HepG2 (cell line): ENCODE measurements at regions not wholly inside any gene's neighbourhood (a gene's known extent, or its start where the extent isn't known, plus 50 kb on each side); places are given as distances from the start of the nearest gene placed in this dataset.

Experiments
- ATAC-seq: fragments of 200-7000 bp; cut with Tn5 transposase; 3 replicates; pipeline ENCODE4 v1.9.1; 2020; ENCODE audit warnings: mild to moderate bottlenecking, moderate library complexity
- BruUV-seq: library from RNA; stranded (reverse); fragments of 400-500 nt; replicated peaks from 2 replicates; lab custom pipeline; 2021; lab: Mats Ljungman, UMichigan
- CTCF ChIA-PET: fragments of 300-600 bp; formaldehyde crosslinking; extraction: SDS; loops from one replicate; lab custom pipeline; 2021; ENCODE audit warnings: low total read pairs, inconsistent platforms, low intra/inter-chr PET ratio; lab: Yijun Ruan, JAX
- POLR2A ChIA-PET: fragments of 350-600 bp; sonication (Branson Sonifier 250); formaldehyde crosslinking; loops from one replicate; lab custom pipeline; 2020; ENCODE audit warnings: antibody characterized with exemption, inconsistent platforms; lab: Yijun Ruan, JAX
- DNase-seq: peaks from one replicate; pipeline ENCODE4 v3.0.0-alpha.2; 2015; ENCODE audit warnings: low spot score
- FAIRE-seq: peaks from 3 replicates; lab custom pipeline; 2011; peaks lifted over from hg19 to GRCh38; lab: Jason Lieb, UNC
- H2AFZ ChIP-seq: one replicate; pipeline ENCODE4 v1.6.1; 2011; ENCODE audit warnings: low read length, inconsistent platforms
- H3K27ac ChIP-seq: fragments of 300-600 bp; 3 replicates; pipeline ENCODE4 v1.8.0; 2011; ENCODE audit warnings: mixed run types, mild to moderate bottlenecking, mixed read lengths, low read length, inconsistent platforms; ENCODE audit not compliant: insufficient read depth; ENCODE audit errors: extremely low read length
- H3K27me3 ChIP-seq, 2 experiments: fragments of 200-600 bp in 1 of 2; 2 replicates in 1 of 2; 3 replicates in 1 of 2; pipeline versions ENCODE4 v1.6.0 to v1.8.0; 2011; ENCODE audit warnings: low read length in 2 of 2, mild to moderate bottlenecking in 2 of 2, moderate library complexity in 2 of 2, inconsistent platforms in 1 of 2; ENCODE audit not compliant: insufficient read depth in 2 of 2, control insufficient read depth in 1 of 2
- H3K36me3 ChIP-seq, 2 experiments: fragments of 200-600 bp in 1 of 2; replicated peaks in 1 of 2; 2 replicates in 1 of 2; 3 replicates in 1 of 2; pipeline versions ENCODE4 v1.5.1 to v1.8.0; 2011; ENCODE audit warnings: low read length in 2 of 2, inconsistent platforms in 1 of 2; ENCODE audit not compliant: insufficient read depth in 2 of 2, control insufficient read depth in 1 of 2
- H3K4me1 ChIP-seq: 2 replicates; pipeline ENCODE4 v1.5.1; 2012; ENCODE audit warnings: low read length, inconsistent platforms; ENCODE audit not compliant: insufficient read depth
- H3K4me2 ChIP-seq: 2 replicates; pipeline ENCODE4 v1.6.0; 2011; ENCODE audit warnings: low read depth, low read length, inconsistent platforms
- H3K4me3 ChIP-seq, 3 experiments: fragments of 200-600 bp in 1 of 3; sonication (generic), shearing (Covaris generic) in 1 of 3; replicated peaks in 1 of 3; 2 replicates each; pipeline ENCODE4 v1.5.1; 2011 to 2016; ENCODE audit warnings: low read length in 3 of 3, inconsistent platforms in 2 of 3, low read depth in 2 of 3, mild to moderate bottlenecking in 2 of 3, control low read depth in 1 of 3, mixed read lengths in 1 of 3; ENCODE audit not compliant: insufficient read depth in 1 of 3
- H3K79me2 ChIP-seq: one replicate; pipeline ENCODE4 v1.6.1; 2011; ENCODE audit warnings: low read length, inconsistent platforms; ENCODE audit not compliant: insufficient read depth
- H3K9ac ChIP-seq: 2 replicates; pipeline ENCODE4 v1.6.0; 2011; ENCODE audit warnings: mild to moderate bottlenecking, low read depth, low read length, inconsistent platforms; ENCODE audit not compliant: insufficient read depth
- H3K9me3 ChIP-seq: 2 replicates; pipeline ENCODE4 v1.5.1; 2012; ENCODE audit warnings: mild to moderate bottlenecking, low read length
- H4K20me1 ChIP-seq: 2 replicates; pipeline ENCODE4 v1.6.0; 2011; ENCODE audit warnings: inconsistent platforms, mild to moderate bottlenecking, low read length, moderate library complexity; ENCODE audit not compliant: insufficient read depth
- ATF1 ChIP-seq: IDR thresholded peaks from 2 replicates; pipeline ENCODE4 v1.6.1; 2016; ENCODE audit warnings: mild to moderate bottlenecking, control low read depth
- CBX5 ChIP-seq: sonication (generic); formaldehyde crosslinking; IDR thresholded peaks from 2 replicates; pipeline ENCODE4 v1.4.0; 2020; ENCODE audit warnings: missing genetic modification reagents, borderline replicate concordance
- ETV5 ChIP-seq: IDR thresholded peaks from 2 replicates; pipeline ENCODE4 v1.6.1; 2018; ENCODE audit warnings: missing biosample characterization, missing genetic modification reagents, inconsistent platforms, borderline replicate concordance
- FUBP1 ChIP-seq: sonication (generic); formaldehyde crosslinking; IDR thresholded peaks from 2 replicates; pipeline ENCODE4 v1.5.1; 2020; ENCODE audit warnings: missing genetic modification reagents, mild to moderate bottlenecking, borderline replicate concordance
- SP140L ChIP-seq: sonication (generic); formaldehyde crosslinking; IDR thresholded peaks from 2 replicates; pipeline ENCODE4 v1.4.0; 2020; ENCODE audit warnings: missing genetic modification reagents, borderline replicate concordance
- YY1 ChIP-seq: IDR thresholded peaks from 2 replicates; pipeline ENCODE4 v1.6.1; 2011; ENCODE audit warnings: low read length, low read depth, moderate library complexity, mild to moderate bottlenecking; ENCODE audit not compliant: insufficient read depth, insufficient replicate concordance
- ZNF512B ChIP-seq: sonication (generic); formaldehyde crosslinking; IDR thresholded peaks from 2 replicates; pipeline ENCODE4 v1.5.1; 2020; ENCODE audit warnings: missing genetic modification reagents, mild to moderate bottlenecking, borderline replicate concordance
- ZZZ3 ChIP-seq: sonication (generic); formaldehyde crosslinking; IDR thresholded peaks from 2 replicates; pipeline ENCODE4 v1.4.0; 2020; ENCODE audit warnings: missing genetic modification reagents, mild to moderate bottlenecking, borderline replicate concordance
- whole genome bisulfite sequencing: methylation state at CpG from one replicate; pipeline ENCODE4 v1.1.6; 2017; ENCODE audit warnings: low lambda C conversion rate; 5-methylcytosine and 5-hydroxymethylcytosine counted together
- in situ Hi-C: cut with HindIII; loops from 2 replicates; pipeline ENCODE4 v1.10.0; 2017; ENCODE audit warnings: low pct_unique_long_range_greater_than_20kb; ENCODE audit not compliant: extremely low pct_ligation_motif_present
- intact Hi-C: fragments of 100-400 bp; cut with micrococcal nuclease; formaldehyde crosslinking; loops from one replicate; pipeline ENCODE4 v1.10.0; 2022; ENCODE audit not compliant: unreplicated experiment

- Histone ChIP-seq H3K4me3 (no peak overlapping the region), H2AFZ (no peak overlapping the region), H3K9me3 (peaks cover 37% of the 10 kb centered on the region)
- POLR2A ChIA-PET = no interaction called here
- CTCF ChIA-PET = no interaction called here
- no peak for DNase-seq
- TF ChIP-seq CBX5 (CRISPR knock-in tag) (no peak), ATF1 (CRISPR knock-in tag) (no peak), ETV5 (CRISPR knock-in tag) (no peak), SP140L (CRISPR knock-in tag) (no peak), ZZZ3 (CRISPR knock-in tag) (no peak), FUBP1 (CRISPR knock-in tag) (no peak), ZNF512B (no peak), YY1 (no peak)
- TF ChIP-seq, all 625 proteins: peak for 0
- no peaks in the 10 kb centered on the region for H4K20me1 ChIP-seq
- no peak overlapping the region for H3K4me2 ChIP-seq
- intact Hi-C loops (no loop called here), in situ Hi-C loops (no loop called here)
- no peak overlapping the region for H3K9ac ChIP-seq
- no peaks in the 10 kb centered on the region for H3K79me2 ChIP-seq
- 0% methylated on average over 1 of the region's 1 CpG for WGBS
- no peaks in the 10 kb centered on the region for H3K36me3 ChIP-seq
- ATAC-seq = no peak
- no peaks in the 10 kb centered on the region for H3K4me1 ChIP-seq
- FAIRE-seq = no peak
- BruUV-seq = no TSS peak
- no peak overlapping the region for H3K27ac ChIP-seq
- H3K27me3 ChIP-seq = no peaks in the 10 kb centered on the region
These were observed 259.6 kb upstream of the POM121L12 start for GRCh38 chr7:52775876-52776275.
